ENCODE measurements at regions not wholly inside any gene's neighbourhood (a gene's known extent, or its start where the extent isn't known, plus 50 kb on each side); places are given as distances from the start of the nearest gene placed in this dataset.

DNA sequence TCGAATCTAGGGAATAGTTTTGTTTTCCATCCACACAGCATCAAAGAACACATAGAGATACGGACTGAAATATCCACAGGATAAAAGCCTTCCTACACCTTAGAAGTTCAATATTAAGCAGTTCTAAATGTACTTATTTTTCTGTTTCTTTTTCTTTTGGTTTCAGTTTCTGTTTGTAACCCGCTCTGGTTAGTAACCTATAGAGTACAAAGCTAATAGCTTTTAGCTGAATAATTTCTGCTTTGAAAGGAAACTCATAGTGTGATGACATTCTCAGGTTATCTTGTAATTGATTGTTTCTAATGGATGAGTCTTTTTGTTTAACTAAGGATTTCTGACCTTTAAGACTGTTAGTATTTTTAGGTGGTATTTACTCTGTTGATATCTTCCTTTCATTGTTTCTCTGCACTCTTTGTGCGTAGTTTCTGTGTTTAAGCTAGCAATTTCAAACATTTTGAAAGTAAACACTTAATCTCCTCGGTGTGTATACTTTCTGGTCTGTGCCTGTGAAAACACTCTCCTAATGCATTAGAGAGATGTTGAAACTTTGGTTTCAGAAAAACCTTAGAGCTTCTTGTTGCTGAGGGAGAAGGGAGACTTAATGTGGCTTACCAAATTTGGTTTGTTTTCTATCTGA, 385.5 kb downstream of the HDGFL1 start:
- DNase-seq = no peak
- intact Hi-C loops (cut with DNase I) = no loop called here

DNA sequence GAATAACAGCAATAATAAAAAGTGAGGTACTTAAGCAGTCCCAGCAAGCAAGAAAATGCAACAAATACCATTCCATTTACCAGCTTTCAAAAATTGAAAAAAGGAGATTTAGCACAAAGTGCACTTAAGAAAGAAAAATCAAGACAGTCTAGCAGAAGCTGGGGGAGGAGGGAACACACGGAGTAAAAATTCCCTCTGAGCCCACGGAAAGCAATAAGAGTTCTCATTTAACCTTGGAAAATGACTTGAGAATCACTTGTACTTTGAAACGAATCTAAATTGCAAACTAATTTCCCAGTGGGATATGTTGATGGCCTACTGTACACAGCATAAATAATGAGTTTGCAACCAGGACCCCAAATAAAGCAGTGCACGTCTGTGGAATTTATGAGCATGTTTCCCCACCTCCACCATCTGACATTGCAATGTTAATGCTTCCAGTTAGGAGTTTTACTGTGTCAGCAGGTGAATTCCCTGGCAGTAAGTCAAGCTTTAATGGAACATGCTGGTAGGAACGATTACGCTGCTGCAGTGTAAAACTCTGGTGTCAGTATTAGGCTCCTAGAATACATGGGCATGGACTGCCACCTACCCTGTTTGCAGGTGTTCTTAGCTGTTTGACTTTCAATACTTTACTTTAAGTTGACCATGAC, 386.8 kb downstream of the HDGFL1 start:
- DNase-seq = peak in 15 of 42 donors; percentile 1 to 65 (median 15)
- intact Hi-C loops (cut with DNase I) = no loop called here

DNA sequence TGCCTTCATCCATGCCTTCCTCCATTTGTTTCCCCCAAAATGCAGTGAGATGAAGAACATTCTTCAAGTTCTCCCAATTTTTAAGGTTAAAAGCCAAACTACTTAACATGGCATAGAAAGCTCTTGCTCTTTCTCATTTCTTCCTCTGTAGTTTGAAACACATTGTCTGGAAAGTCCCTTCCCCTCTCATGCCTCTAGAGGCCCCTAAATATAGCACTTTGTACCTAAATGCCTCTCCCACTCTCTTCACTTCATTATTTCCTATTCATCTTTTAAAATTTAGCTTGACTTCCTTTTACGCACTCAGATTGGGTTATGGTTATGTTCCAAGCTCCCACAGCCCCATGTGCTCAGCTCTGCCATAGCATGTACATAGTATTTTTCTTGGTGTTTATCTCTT, 389.3 kb downstream of the HDGFL1 start:
- no peak for DNase-seq
- intact Hi-C loops (cut with DNase I) = no loop called here

DNA sequence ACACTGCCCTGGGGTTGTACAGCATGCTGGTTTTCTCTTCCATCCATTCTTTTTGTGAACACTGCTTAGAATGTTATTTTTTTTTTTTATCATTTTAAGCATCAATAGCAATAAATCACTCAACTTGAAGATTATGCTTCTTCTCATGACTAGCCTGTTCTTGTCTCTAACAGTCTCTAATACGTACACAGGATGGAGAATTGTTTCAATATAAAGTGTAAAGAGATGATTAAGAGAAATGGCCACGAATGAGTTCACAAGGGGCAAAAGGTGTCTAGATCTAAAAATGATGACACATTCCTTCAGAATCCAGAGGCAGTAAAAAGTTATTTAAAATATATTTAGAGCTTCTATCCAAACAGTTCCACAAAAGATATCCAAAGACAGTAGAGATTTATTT, 390.2 kb downstream of the HDGFL1 start:
- DNase-seq = no peak
- intact Hi-C loops (cut with DNase I) = no loop called here

DNA sequence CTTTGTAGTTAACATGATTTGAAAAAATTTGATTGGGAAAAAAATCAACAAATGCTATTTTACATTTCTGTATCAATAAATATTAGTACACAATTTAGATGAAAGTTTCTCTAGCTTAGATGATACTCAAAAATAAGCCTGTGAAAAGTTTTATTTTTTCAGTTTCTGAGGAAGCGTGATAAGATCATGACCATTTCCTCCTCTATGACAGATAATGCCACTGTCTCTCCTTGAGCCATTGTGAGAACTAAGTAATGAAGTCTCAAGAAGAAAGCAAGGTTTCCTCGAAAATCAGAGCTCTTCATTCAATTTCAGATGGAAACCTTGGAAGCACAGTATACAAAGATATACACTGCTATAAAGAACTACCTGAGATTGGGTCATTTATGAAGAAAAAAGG, 395.0 kb downstream of the HDGFL1 start:
- intact Hi-C loops (cut with DNase I) = no loop called here
- no peak for DNase-seq

DNA sequence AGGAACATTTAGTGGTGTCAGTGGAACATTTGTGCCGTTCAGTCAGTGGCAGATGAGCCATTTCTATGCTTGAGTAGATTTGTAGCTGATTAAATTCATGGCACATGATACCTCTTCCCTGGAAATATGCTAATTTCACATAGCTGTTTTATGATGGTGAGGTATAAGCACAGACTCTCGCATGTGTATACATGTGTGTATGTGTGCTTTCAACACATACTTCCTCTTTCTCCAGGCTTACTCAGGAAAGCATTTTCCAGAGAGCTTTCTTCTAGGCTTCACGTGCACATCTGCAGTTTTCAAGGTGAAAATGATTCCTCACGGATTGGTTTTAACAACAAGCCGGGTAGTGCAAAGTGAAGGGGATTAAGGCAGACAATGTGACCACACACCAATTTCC, 396.5 kb downstream of the HDGFL1 start:
- intact Hi-C loops (cut with DNase I) = no loop called here
- no peak for DNase-seq

DNA sequence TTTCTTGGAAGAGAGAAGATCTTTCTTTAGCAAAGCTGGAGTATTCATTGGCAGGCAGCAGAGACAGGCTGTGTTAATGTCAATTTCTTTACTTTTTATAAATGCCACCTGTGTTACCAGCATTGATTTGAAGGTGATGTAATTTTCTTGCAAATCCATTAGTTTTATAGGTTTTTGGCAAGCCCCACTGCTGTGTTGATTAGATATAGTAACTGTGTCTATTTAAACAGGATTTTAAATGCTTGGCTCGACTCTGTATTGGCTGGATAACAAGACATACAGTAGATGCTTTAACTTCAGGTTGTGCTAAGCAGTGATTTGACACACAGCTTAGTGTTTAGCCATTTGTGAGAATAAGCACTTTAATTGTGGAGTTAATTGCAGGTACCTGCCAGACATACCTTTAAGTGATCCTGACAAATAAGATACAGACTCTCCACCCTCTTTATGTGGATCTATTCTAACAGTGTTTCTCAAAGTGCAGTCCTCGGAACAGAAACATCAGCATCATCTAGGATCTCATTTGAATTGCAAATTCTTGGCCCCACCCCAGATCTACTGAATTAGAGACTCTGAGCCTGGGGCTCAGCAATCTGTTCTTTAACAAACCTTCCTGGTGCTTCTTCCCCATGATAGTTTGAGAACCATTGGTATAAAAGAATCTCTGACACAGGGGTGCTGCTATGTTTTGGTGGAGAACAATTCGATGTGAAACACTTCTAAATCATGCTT, 397.5 kb downstream of the HDGFL1 start:
- DNase-seq = no peak
- intact Hi-C loops (cut with DNase I) = no loop called here

DNA sequence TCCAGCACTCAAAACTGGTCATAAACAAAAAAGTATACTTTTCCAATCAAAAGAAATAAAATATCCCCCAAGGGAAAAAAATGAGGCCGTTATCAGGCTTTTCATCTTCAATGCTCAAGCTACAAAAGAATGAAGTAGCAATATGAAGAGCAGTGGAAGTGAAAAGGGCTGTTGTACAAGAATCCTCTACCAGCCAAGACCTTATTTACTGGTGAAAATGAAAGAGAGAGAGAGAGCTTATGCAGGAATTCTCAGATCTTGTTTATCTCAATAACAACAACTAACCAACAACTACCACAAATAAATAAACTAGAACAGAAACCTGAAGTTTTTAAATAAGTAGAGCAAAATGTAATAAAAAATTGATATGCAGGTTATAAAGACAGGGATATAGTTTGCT, 400.6 kb downstream of the HDGFL1 start:
- intact Hi-C loops (cut with DNase I) = no loop called here
- DNase-seq = no peak

DNA sequence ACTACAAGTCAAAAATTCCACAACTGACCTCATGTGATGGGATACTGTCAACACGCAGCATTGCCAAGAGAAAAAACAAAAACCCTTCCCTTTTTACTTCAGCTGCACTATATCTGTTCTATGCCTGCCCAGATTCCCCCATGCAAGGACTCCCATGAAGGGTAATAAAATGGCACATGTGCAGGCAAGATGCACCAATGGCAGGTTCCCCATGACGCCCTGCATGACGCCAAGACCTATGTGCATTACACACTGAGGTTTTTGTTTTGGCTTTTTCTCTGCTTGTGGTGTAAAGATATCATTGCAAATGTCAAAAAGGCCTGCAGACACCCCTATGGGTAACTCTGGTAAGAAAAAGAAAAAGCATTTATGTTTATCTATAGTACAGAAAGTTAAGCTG, 403.4 kb downstream of the HDGFL1 start:
- no peak for DNase-seq
- intact Hi-C loops (cut with DNase I) = no loop called here

DNA sequence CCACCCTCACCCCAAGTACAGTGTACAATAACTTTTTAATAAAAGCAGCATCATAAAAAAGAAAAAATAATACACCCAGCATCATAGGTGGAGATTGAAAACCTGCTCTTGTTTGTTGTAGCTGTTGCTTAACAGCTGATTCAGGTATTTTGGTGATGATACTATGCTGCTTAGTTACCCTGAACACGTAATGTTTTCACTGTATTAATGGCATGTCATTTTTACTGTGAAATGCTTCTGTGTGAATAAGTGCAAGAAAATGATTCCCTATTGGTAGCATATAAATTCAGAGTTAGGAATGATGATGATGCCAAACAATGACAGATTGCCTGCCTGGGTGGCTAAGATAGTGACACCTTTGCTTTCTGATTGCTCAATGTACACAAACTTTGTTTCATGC, 405.7 kb downstream of the HDGFL1 start:
- intact Hi-C loops (cut with DNase I) = no loop called here
- no peak for DNase-seq

DNA sequence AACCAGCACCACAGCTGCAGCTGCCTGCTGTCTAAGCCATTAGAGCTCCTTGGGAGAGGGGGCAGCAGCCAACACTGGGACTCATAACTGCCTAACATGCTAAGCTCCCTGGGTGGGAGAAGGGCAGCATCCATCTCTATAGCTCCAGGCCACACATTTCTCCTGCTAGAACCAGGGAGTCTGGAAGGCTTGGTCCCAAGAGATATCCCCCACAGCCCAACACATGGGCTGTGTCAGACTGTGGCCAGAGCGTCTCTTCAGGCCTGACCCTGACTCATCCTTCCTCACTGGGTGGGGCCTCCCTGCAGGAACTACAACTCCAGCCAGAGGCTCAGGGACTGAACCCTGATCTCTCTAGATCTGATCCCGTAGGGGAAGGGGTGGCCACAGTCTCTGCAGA, 411.1 kb downstream of the HDGFL1 start:
- DNase-seq = no peak
- intact Hi-C loops (cut with DNase I) = no loop called here

DNA sequence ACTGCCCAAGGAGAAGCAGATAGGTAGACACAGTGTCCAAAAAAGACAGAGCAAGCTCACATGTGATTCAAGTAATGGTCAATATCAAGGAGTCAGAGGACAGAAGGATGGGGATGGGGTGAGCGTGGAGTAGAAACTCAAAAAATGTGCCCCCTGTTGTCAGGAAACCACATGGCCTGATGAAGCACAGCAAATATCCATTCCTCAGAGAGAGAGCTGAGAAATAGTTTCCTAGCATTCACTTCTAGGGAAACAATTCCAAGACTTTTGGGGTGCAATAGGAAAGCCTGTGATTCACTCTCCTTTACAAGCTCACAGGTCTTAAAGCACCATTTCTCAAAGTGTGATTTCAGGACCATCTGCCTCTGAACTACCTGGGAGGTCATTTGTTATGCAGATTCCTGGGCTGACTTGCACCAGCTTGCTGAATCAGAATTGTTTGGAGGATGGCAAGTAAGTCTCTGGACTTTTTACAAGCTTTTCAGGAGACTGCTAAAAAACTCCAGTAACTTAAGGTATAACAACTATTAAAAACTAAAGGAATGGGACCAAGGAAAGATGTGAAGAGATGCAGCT, 432.8 kb downstream of the HDGFL1 start:
- intact Hi-C loops (cut with DNase I) = no loop called here
- DNase-seq = no peak

DNA sequence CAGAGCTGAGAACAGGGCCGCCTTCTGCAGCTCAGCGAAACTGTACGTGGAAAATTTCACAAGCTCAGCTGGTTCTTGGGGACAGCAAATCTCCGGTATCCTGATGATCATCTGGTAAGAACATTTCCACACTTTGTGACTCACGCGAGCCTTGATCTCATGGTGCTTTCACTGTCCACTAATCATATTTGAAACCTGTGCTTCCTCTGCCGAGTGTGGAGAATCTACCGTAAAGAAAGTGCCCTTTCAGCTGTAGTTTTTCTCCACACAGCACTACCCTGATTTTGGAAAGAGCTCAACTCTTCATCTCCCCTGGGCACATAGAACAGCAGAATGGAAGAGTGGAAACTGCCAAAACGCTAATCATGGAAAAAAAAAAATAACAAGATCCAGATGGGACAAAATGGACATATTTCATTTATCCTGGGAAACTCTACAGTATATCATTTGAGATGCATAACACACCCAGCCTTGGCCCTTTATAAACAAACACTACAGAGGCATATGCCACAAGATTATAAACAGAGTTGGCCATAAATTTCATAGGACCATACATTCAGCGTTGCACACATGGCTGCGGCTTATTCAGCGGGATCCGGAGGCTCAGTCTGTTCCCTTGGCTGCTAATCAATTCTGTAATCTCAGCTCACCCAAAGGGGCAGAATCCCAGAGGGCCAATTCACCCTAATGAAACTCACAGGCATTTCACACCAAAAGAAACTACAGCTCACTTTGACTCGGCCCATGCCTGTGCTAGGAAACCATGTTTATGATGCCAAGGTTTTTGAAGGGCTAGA, 434.5 kb downstream of the HDGFL1 start:
- DNase-seq = no peak
- intact Hi-C loops (cut with DNase I) = no loop called here

DNA sequence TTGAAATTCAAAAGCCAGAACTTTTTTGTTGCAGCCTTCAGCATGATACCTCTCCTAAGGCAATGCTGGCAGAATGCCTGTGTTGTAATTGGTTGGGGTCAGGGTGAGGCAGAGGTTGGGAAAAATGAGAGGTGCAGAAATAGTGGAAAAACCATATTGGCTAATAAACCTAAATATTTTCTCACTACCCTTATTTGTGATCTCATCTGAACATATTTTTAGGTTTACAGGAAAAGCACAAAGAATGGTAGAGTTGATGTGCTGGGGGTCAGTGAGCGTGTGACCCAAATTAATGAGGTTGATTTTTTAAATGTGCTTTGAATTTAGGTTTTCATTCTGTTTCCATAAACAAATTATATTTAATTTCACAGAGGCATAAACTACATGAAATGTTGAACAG, 437.3 kb downstream of the HDGFL1 start:
- intact Hi-C loops (cut with DNase I) = no loop called here
- DNase-seq = no peak

DNA sequence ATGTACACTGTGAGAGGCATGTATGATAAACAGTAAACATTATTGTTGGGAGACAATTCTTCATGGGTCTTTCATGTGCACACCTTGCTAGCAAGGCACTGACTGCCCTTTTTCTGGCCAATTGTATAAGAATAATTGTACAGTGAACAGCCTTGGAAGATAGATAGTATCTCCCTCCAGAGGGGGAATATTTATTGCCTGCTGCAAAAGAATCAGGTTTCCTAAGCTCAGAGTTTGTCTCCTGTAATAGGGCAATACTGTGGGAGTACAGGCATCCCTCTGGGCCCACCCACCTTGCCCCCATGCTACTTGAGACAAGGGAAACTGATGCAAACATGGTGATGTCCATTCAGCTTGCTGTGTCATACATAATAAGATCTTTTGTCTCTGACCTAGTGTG, 442.2 kb downstream of the HDGFL1 start:
- intact Hi-C loops (cut with DNase I) = no loop called here
- no peak for DNase-seq

DNA sequence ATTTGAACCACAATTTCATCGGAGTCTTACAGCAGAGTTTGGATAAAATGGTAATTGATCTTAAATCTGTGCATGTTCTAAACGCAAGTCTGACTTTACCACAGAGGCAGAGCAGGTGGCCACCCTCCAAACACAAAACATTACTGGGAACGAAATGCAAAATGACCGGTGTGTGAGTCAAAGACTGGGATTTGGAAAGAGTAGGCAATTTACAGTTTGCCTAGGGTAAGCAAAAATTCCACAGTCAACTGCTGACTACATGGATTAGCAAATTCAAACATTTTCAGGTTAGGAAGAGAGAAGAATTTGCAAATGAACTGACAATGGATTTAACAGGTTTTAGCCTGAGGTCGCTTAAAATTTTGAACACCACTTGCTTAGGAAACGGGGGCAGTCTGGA, 444.4 kb downstream of the HDGFL1 start:
- intact Hi-C loops (cut with DNase I) = no loop called here

DNA sequence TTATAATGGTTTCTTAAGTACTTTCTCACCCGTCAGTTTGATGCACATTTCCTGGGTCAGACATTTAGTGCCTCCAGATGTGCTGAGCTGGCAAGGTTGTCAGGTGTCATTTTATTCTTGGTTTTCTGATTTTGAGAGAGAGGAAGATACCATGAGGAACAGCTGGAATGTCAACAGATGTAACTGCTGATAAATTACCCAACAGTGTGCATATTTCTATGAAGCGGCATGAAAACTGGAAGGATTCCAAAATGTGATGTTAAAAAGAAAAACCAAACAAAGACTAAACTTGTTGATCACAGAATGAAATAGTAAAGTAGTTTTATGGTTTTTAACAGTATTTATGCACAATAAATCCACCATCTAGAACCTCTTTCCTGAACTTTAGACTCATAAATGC, 447.3 kb downstream of the HDGFL1 start:
- intact Hi-C loops (cut with DNase I) = no loop called here
- no peak for DNase-seq

More for the DNA sequence above, 444.4 kb downstream of the HDGFL1 start:
- DNase-seq = no peak

DNA sequence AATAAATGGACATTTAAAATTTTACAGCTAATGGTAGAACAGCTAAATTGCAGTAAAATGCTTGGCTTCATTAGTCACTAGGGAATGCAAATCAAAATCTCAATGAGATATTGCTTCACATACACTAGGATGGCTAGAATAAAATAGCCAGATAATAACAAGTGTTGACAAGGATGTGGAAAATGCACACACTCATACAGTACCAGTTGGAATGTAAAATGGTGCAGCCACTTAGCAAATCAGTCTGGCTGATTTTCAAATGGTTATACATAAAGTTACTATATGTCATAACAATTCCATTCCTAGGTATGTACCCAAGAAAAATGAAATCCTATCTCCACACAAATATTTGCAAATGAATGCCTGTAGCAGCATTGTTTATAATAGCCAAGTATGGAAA, 452.1 kb downstream of the HDGFL1 start:
- intact Hi-C loops (cut with DNase I) = no loop called here
- DNase-seq = no peak

DNA sequence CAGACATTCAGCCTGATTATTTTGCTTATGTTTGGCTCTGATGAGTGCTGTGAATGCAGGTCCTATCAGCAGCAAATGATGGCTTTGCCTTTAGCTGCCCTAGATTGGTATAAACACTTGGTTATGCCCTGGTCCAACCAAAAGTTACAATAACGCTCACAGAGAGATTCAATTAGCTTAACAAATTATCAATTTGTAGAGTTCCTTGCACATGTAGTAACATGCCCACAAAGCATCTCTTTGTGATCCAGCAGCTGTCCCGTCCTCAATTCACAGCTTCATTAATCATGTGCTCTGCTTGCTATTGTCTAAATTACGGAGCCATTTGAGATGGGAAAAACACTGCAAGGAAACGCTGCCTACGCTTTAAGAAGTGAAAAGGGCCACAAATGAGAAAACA, 457.9 kb downstream of the HDGFL1 start:
- peak in 37 of 42 donors; percentile 13 to 84 (median 54) for DNase-seq
- intact Hi-C loops (cut with DNase I) = no loop called here

DNA sequence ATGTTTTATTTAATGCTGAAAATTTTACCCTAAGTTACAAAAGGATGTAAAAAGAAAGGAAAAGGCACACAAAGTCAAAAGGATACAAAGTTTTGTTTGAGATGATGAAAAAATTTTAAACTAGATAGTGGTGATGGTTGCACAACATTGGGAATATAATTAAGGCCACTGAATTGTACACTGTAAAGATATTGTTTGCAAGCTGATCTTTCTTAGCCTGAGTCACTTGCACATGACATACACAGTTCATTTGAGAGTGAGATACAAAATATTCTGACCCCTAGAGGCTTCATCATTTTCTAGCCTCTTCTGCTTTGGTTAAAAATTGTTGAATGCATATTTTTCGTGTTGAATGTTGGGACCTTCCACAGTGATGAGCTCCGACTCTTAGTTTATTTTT, 462.6 kb downstream of the HDGFL1 start:
- intact Hi-C loops (cut with DNase I) = no loop called here
- DNase-seq = no peak

Data from head of caudate nucleus (tissue), 42 donors.